DMS53 treated with DMSO at 0.1 percent for 48 hours (cell line): ENCODE measurements at regions not wholly inside any gene's neighbourhood (a gene's known extent, or its start where the extent isn't known, plus 50 kb on each side); places are given as distances from the start of the nearest gene placed in this dataset.
A peak's percentile ranks its signal among the peaks of the same experiment; 100 is the strongest.

Experiments
- DNase-seq: peaks from one replicate; lab custom pipeline; 2025; ENCODE audit not compliant: unreplicated experiment; lab: John Stamatoyannopoulos, UW

DNA sequence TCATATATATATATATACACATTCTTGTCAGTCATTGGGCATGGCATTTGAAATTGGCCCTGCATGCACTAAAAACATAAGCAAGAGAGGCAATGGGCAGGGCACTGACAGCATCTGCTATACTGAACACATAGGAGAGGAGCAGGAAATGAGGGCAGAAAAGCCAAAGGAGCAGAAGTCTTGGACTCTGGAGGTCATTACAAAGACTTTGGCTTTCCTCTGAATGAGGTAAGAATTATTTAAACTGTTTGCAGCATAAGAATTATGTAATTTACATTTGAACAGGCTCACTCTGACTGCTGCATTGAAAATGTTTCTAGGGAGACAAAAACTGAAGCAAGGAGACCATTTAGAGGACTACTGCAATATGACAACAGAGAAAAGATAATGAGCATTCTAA is 396.5 kb downstream of the PRDM5 start:
- DNase-seq, result no peak

DNA sequence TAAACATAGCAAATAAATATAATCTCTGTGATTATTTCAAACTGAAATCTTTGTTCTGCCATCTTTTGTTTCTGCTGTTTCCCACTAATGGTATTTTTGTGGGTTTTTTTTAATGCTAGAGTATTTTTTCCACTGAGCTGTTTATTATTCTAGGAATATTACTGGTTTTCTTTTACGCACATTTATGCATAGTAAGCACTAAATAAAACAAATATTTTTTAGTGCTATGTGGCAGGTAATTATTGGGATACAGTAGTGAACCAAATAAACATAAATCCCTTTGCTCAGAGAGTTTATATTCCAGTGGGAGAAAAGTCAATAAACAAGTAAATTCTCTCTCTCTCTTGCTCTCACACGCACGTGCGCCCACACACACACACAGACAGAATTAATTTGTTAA is 397.4 kb downstream of the PRDM5 start:
- no peak for DNase-seq

DNA sequence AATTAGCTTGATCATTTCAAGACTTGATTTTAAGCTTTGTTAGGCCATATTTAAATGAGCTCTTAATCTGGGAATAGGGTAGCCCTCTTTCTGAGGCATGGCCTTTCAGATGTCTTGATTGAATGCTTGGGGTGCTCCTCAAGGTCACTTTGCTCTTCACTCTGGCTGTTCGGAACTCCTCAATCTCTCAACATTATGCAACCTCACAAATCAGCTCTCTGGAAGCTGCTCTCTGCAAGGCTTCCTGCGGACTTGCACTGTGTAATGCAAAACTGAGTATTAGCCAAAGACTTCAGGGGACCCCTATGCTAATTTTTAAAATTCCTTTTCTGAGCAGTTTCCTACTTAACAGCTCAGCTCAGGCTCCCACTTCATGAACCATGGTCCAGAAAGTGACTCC is 398.3 kb downstream of the PRDM5 start:
- no peak for DNase-seq

DNA sequence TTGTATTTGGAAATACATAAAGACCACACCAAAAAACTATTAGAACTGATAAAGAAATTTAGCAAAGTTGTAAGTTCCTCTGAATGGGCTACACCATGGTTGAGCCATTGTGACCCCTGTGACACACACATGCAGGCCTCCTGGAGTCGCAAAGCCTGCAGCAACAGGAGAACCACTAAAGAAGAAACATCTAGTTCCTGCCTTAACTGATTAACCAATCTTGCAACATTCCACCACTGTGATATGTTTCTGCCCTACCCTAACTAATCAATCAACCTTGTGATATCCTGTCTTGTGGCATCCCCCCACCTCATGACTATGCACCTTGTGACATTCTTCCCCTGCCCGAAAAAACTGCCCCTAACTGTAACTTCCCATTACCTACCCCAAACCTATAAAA is 401.8 kb downstream of the PRDM5 start:
- DNase-seq, result no peak

DNA sequence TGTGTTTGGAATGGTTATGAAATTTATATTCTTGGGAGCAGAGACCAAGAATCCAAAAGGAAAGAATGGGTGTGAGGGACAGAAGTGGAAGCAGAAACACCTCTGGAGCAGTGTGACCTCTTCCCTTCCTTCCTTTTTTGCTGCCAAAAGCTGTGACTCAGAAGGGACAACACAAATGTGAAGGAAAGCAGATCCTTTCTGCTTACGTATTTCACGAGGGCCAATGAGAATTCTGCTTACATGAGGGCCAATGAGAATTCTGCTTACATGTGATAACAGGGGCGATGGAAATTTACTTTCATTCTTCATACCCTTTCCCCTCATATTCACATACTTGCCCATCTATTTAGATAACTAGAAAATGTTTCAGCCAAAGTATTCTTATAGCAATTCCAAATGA is 404.6 kb downstream of the PRDM5 start:
- peak; percentile 57 for DNase-seq

DNA sequence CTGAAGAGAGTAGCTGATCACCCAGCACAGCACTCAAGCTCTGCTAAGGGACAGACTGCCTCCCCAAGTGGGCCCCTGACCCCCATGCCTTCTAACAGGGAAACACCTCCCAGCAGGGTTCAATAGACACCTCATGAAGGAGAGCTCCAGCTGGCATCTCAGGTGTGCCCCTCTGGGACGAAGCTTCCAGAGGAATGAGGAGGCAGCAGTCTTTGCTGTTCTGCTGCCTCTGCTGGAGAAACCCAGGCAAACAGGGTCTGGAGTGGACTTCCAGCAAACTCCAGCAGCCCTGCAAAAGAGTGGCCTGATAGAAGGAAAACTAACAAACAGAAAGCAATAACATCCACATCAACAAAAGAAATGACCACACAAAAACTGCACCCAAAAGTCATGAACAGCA is 412.8 kb downstream of the PRDM5 start:
- DNase-seq, result no peak

DNA sequence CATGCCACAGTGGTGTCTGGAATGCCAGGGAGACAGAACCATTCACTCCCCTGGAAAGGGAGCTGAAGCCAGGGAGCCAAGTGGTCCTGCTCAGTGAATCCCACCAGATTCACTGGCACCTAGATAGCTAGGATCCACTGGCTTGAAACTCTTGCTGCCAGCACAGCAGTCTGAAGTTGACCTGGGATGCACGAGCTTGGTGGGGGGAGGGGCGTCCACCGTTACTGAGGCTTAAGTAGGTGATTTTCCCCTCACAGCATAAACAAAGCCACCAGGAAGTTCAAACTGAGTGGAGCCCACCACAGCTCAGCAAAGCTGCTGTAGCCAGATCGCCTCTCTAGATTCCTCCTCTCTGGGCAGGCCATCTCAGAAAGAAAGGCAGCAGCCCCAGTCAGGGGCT is 413.3 kb downstream of the PRDM5 start:
- no peak for DNase-seq

DNA sequence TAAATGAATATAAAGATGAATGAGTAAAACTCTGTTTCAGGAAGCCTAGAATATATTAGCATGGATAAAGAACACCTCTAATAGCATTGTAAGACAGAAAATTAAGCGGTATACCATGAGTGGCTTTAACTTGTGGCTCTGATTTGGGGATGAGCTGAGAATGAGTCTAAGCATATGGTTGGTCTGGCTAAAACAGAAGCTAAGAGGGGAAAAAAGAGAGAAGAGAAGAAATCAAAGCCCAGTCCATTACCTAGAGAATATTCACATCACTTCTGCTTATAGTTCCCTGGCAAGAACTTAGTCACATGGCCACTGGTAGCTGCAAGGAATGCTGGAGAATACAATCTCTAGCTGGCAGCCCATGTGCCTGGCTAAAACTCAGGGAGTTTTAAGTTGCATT is 414.5 kb downstream of the PRDM5 start:
- no peak for DNase-seq

DNA sequence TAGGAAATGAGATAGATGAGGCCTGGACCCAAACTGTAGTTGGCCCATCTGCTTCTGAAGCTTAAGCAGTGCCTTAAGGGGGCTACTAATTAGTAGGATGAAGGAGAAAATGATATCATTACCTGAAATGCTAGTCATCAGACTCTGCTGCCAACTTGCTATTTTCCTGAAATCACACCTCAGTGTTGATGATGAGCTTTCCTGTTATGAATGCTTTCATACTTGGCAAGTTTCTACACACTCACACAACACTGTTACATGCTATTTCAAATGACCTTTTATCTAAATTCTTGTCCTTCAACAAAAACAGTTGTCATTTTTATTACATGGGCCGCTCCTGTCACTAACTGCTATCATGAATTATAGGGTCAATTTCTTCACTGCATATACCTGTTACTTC is 416.0 kb downstream of the PRDM5 start:
- DNase-seq, result no peak

DNA sequence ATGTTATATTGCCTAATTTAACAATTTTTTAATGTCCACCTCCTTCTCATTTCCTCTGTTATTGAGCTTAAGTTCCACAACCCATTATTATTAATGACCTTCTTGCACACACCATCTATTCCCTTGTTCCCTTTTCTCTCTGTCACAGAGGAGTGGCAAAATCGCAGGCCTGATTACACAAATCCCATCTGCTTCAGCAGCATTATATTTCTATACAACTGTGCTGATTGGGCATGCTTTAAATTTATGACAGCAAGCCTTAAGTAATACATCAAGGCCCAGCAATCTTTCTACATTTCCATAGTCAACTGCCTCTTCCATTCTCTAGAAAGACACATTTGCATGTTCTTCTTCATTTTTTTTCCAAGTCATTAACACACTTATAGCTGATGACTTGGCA is 423.8 kb downstream of the PRDM5 start:
- DNase-seq, result no peak

DNA sequence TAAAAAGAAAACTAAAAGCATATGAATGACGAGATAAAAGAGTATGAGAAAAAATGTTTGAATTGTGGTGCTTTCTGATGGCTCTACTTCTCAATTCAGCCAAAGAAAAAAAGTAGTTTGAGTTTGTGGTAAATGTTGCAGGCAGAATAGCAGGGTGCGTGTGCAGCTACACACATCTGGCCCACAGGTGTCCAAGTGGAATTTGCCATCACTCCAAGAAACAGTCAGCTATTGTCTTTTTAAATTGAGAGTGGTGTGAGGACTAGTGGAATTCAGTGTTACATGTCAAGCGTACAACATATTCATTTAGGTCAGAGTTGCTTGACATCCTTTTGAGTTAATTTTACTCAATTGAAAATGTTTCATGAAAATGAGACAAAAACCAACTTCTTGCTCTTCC is 424.8 kb upstream of the MAD2L1 start:
- no peak for DNase-seq

DNA sequence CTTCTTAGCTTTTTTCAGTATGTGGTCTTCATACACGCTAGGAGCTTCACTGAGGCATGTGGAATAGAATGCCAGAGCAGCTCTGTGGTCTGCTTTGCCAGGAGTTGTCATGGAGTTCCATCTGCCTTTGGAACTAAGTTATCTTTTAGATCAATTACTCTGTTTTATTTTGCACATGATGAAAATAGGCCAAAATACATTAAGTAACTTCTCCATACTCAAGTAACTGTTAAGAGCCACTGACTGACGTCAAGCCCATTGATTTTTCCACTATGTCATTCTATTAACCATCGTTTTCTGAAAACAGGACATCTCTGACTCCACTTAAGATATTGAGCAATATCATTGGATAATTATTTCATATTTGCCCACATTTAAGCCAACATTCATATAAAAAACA is 415.1 kb upstream of the MAD2L1 start:
- no peak for DNase-seq

DNA sequence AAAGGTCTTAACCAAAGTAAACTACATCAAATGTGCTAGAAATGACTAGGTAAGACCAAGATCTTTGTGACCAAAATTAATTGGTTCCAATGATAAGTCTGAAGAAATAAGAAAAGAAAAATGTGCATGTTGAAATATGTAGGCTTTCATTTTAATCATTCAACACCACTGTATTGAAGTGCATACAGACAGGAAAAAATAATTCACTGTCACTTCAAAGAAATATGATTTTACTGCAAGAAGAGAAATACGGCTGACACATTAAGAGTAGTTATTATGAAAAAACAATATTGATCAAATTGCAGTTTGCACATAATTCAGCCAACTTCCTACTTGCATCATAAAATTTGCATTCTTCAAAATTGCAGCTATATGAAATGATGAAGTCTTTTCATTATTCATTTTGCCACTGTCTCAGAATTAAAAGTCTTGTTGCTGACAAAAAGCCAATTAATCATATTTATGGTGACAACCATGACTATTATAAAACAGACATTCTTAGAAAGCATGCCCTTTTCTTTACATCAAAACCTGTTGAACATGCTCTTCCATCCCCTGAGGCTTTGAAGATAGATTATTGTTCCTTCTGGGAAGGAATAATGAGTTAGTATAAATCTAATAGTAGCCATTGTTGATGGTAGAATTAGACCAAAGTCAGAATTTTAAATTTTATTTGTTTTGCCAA is 405.9 kb upstream of the MAD2L1 start:
- no peak for DNase-seq

DNA sequence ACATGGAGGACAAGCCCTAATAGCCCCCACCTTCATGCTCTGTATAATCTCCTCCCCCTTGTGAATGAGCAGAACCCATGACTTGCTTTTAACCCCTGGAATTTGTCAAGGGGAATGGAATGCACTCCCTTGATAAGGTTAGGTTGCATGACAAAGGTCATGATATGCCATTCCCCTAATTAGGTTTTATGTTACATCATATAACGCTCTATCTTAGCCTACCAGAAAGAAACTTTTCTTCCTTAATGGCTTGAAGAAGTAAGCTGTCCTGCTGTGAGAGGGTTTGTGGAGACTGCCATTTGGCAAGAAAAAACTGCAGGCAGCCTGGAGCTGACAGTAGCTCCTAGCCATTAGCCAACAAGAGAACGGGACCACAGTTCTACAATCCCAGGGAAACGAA is 399.8 kb upstream of the MAD2L1 start:
- no peak for DNase-seq

DNA sequence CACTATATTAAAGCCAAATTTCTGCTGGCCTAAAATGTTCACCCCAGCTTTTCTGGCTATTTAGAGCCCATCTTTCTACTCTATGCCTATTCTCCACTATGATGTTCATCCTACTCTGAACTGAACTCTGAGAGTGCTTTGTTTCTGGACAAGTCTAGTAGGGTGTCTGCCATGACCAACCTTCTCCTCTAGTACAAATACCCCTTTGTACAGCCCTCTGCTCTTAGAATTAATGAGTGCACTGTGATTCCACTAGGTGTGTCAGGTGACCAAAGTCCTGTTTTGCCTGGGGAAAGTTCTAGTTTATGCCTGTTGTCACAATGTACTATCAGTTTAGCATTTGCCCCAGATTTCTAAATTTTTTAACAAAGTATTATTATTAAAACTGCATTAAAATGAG is 388.1 kb upstream of the MAD2L1 start:
- no peak for DNase-seq

DNA sequence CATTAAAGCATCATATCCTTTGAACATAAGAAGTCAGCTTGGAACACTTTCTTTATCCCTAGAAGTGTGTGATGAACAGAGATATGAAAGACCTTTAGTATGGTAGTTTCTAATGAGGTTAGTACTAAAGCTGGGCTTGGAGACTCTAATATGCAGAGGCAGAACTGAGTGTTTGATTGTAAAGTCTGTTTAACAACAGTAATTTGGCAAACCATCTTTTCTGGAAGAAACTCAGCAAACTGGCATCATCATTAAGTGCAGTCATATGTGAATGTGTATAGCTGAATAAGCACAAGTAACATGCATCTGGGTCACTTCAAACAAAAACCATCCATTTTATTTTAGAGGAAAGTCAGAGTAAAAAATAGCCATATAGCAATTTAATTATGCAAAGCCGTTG is 385.9 kb upstream of the MAD2L1 start:
- DNase-seq, result no peak

DNA sequence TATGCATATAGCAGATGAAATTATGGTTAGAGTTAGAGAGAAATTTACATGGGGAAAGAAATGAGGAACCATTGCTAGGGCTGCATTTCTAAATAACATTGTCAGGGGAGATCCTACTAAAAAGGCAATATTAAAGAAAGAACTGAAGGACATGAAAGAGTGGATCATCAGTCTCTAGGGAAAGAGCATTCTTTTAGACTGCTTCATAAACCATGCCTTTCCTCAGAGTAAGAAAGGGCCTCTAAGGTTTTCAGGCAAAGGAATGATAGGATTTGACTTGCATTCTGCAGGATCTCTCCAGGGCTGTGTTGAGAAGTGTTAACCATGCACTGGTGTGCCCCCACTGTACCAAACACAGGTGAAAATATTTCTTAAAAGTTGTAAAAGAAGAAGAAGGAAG is 385.4 kb upstream of the MAD2L1 start:
- DNase-seq, result no peak

DNA sequence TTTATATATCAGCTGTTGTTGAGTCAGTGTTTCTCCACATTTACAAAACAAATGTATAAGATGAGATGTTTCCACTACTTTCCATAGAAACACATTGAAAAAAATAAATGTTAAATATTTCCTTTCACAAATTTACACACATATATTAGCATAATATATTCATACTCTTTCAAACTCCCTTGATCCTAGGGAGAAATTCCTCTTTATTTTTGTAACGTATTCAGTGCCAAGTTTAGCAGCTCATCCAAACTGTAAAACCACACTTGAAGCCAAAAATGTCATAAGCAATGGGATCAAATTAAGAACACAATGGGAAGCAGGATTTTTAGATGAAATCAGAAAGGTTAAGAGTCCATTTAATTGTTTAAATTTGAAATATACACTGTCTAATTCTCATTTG is 381.1 kb upstream of the MAD2L1 start:
- no peak for DNase-seq

DNA sequence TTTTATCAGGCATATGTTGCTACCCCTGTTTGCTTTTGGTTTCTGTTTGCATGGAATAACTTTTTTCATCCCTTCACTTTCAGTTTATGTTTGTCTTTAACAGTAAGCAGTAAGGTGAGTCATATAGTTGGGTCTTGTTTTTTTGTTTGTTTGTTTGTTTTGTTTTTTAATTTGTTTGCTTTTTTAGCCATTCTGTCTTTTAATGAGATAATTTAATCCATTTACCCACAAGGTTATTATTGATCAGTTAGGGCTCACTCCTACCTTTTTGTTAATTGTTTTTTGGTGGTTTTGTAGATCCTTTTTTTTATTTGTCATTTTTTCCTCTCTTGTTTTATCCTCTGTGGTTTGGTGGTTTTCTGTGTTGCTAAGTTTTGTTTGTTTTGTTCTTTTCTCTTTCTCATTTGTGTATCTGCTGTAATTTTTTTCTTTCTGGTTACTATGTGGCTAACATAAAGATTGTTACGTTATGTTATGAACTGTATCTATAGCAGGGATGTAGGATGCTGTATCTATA is 379.5 kb upstream of the MAD2L1 start:
- no peak for DNase-seq

DNA sequence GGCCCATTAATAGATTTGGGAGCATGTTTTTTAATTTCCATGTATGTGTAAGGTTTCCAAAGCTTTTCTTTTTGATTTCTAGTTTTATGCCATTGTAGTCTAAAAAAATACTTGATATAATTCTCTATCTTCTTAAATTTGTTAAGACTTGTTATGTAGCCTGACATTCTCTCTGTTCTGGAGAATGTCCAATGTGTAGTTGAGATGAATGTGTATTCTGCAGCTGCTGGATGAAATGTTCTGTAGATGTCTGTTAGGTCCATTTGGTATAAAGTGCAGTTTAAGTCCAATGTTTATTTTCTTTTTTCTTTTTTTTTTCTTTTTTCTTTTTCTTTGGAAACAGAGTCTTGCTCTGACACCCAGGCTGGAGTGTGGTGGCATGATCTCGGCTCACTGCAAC is 378.5 kb upstream of the MAD2L1 start:
- no peak for DNase-seq

DNA sequence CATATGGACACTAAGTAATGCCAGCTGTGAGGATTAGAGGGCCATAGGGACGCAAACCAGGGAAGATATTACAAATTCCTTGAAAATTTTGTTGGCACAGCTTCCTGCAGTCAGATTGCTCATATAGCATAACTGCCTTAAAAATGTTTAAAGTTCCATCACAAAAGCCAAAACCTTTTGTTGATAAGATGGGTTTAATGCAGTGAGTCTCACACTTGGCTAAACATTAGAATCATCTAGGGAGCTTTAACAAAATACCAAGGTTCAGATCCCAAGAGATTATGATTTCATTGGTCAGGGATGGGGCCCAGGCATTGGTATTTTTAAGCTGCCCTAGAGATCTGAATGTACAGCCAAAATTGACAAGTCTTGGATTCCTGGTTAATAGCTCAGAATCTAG is 376.5 kb upstream of the MAD2L1 start:
- no peak for DNase-seq

DNA sequence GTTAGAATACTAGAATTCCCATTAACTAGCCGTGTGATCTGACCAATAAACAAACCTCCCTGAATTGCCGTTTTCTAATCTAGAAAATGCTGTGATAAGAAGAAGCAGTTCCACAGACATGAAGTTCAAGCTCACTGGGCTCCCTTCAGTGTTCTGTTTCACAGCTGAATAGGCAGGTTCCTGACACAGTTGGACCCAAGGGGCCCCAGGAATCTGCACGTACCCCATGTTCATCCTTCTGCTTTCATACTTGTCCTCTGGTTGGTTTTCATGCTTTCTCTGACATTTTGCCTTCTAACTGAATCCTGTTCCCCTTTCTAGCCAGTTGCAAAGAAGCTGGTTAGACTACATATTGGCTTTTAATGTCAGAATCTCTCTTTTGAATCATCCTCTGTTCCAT is 374.1 kb upstream of the MAD2L1 start:
- no peak for DNase-seq

DNA sequence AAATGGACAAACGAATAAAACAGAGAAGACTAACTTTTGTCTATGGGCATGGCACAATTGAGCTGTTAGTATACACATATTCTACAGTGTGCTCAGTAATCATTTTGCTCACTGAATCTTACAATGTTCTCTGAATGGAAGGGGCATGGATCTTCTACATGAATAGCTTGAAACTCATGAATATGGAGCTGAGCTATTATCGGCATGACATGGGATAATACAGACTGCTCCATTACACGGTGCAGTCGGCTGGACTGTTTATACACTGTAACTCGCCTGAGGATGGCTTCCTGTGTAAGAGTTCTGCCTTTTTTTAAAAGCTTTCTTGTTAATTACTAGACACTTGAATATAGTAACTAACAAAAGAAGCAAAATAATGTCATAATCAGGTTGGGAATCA is 368.5 kb upstream of the MAD2L1 start:
- no peak for DNase-seq

DNA sequence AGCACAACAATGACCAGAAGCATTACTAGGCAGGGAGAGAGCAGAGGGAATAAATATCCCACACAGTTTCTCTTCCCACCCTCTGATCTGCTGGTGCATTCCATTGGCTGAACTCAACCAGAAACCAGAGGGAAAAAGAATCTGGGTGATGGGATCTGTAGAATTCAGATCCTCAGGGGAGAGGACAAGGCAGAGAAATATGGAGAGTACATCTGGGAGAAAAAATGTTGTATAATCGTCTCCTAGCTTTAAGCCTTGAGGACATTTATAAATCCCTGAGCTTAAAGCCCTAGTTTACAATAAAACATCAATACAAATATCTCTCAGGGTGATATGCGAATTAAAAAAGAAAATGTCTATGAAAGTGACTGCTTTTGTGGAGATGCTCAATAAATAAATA is 368.1 kb upstream of the MAD2L1 start:
- no peak for DNase-seq
